ENCODE measurements at regions not wholly inside any gene's neighbourhood (a gene's known extent, or its start where the extent isn't known, plus 50 kb on each side); places are given as distances from the start of the nearest gene placed in this dataset.

- Histone ChIP-seq H3K4me3 (IDR thresholded peaks at IDR 0.05; ENCODE audit: insufficient read depth, low read depth, low read length) (no peak overlapping the region), H3K4me2 (no peak overlapping the region), H3K36me3 (ENCODE audit: insufficient read depth) (no peaks in the 10 kb centered on the region), H3K79me2 (ENCODE audit: insufficient read depth, low read depth) (no peaks in the 10 kb centered on the region), H2AFZ (ENCODE audit: low read depth) (no peak overlapping the region), H4K20me1 (ENCODE audit: insufficient read depth) (no peaks in the 10 kb centered on the region), H3K4me1 (ENCODE audit: low read depth, poor library complexity, severe bottlenecking) (no peaks in the 10 kb centered on the region), H3K27ac (no peak overlapping the region), H3K9ac (no peak overlapping the region), H3K27me3 (ENCODE audit: insufficient read depth, low read depth) (no peaks in the 10 kb centered on the region)
- TF ChIP-seq, protein P1, sequence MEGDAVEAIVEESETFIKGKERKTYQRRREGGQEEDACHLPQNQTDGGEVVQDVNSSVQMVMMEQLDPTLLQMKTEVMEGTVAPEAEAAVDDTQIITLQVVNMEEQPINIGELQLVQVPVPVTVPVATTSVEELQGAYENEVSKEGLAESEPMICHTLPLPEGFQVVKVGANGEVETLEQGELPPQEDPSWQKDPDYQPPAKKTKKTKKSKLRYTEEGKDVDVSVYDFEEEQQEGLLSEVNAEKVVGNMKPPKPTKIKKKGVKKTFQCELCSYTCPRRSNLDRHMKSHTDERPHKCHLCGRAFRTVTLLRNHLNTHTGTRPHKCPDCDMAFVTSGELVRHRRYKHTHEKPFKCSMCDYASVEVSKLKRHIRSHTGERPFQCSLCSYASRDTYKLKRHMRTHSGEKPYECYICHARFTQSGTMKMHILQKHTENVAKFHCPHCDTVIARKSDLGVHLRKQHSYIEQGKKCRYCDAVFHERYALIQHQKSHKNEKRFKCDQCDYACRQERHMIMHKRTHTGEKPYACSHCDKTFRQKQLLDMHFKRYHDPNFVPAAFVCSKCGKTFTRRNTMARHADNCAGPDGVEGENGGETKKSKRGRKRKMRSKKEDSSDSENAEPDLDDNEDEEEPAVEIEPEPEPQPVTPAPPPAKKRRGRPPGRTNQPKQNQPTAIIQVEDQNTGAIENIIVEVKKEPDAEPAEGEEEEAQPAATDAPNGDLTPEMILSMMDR (conservative IDR thresholded peaks at IDR 0.05; ENCODE audit: low read depth, low read length) = no peak
Observed at GRCh38 chr10:130372866-130373265, 236.7 kb downstream of the GLRX3 start.

DNA sequence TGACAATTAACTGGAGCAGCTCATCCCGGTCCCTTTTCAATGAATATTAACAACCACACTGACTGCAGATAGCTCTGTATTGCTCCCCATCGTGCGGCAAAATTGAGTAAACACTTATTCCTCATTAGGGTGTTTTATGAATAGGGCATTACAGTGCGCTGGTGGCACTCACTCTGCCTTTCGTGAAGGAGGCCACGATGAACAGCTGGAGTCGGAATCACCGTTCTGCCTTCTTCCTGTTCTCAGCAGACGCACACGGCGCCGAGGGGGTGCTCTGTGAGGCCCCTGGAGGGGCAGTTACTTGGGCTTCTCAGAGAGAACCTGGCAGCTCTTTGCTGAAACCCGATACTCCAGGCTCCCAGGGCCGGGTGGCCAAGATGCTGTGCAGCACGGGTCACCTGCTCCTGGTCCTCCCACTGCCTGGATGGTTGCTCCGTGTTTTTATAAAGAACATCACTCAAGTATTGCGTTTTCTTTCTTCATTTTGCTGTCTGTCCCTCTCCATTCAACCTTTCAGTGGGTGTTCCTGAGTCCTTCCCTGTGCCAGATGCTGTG, 241.9 kb downstream of the GLRX3 start:
- Histone ChIP-seq H3K4me3 (IDR thresholded peaks at IDR 0.05; ENCODE audit: insufficient read depth, low read depth, low read length) (no peak overlapping the region), H3K4me2 (no peak overlapping the region), H3K9ac (no peak overlapping the region), H3K79me2 (ENCODE audit: insufficient read depth, low read depth) (no peaks in the 10 kb centered on the region), H3K27me3 (ENCODE audit: insufficient read depth, low read depth) (no peaks in the 10 kb centered on the region), H3K36me3 (ENCODE audit: insufficient read depth) (no peaks in the 10 kb centered on the region), H3K4me1 (ENCODE audit: low read depth, poor library complexity, severe bottlenecking) (no peaks in the 10 kb centered on the region), H4K20me1 (ENCODE audit: insufficient read depth) (no peaks in the 10 kb centered on the region), H2AFZ (ENCODE audit: low read depth) (no peak overlapping the region), H3K27ac (no peak overlapping the region)
- TF ChIP-seq, protein P1 (conservative IDR thresholded peaks at IDR 0.05; ENCODE audit: low read depth, low read length) = no peak

DNA sequence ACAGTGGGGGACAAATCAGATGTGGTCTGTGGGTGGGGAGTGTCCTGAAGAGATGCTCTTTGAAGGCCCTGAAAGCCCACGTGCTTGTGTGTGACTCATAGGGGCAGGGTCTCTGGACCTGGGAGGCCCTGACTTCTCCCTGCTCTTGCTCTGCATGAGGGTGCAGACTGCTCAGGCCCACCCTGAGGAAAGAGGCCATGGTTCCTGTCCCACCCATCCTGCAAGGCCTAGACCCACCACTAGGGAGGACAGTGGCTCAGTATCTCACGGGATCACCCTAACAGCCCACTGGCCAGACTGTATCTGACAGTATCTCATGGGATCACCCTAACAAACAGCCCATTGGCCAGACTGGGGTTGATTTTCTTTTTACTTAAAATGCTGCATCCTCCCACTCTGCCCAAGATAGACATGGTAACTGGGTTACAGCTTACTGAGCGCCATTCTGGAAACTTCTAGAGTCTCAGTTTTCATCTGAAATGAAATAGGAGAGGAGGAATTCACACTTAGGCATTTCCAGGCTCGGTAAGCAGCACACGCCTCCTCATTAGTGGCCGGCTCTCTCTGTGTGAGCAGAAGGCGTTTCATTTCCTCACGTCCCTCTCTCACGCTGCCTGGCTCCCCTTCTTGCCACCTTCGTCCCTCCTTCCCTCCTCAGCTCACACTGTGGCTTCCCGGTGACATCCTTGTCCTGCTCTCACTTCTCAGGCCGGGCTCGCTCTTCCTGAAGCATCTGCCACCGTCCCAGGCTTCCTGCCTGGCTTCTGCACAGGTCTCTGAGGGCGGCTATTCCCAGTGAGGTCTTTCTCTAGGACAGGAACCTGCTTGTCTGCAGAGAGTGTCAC, 242.6 kb downstream of the GLRX3 start:
- H3K4me1 ChIP-seq (ENCODE audit: low read depth, poor library complexity, severe bottlenecking) = no peaks in the 10 kb centered on the region
- no peak overlapping the region for H2AFZ ChIP-seq (ENCODE audit: low read depth)
- no peaks in the 10 kb centered on the region for H3K36me3 ChIP-seq (ENCODE audit: insufficient read depth)
- no peaks in the 10 kb centered on the region for H3K27me3 ChIP-seq (ENCODE audit: insufficient read depth, low read depth)
- H3K9ac ChIP-seq = no peak overlapping the region
- no peaks in the 10 kb centered on the region for H4K20me1 ChIP-seq (ENCODE audit: insufficient read depth)
- TF ChIP-seq, protein P1 (conservative IDR thresholded peaks at IDR 0.05; ENCODE audit: low read depth, low read length) = no peak
- H3K4me2 ChIP-seq = no peak overlapping the region
- no peak overlapping the region for H3K4me3 ChIP-seq (IDR thresholded peaks at IDR 0.05; ENCODE audit: insufficient read depth, low read depth, low read length)
- H3K27ac ChIP-seq = no peak overlapping the region
- H3K79me2 ChIP-seq (ENCODE audit: insufficient read depth, low read depth) = no peaks in the 10 kb centered on the region

GRCh38 chr10:130380056-130380455, 243.9 kb downstream of the GLRX3 start:
- Histone ChIP-seq H2AFZ (ENCODE audit: low read depth) (no peak overlapping the region), H3K4me2 (no peak overlapping the region), H3K79me2 (ENCODE audit: insufficient read depth, low read depth) (no peaks in the 10 kb centered on the region), H3K27ac (no peak overlapping the region), H3K4me1 (ENCODE audit: low read depth, poor library complexity, severe bottlenecking) (no peaks in the 10 kb centered on the region), H3K4me3 (IDR thresholded peaks at IDR 0.05; ENCODE audit: insufficient read depth, low read depth, low read length) (no peak overlapping the region), H3K36me3 (ENCODE audit: insufficient read depth) (no peaks in the 10 kb centered on the region), H4K20me1 (ENCODE audit: insufficient read depth) (no peaks in the 10 kb centered on the region), H3K27me3 (ENCODE audit: insufficient read depth, low read depth) (no peaks in the 10 kb centered on the region), H3K9ac (no peak overlapping the region)
- TF ChIP-seq, protein P1 (conservative IDR thresholded peaks at IDR 0.05; ENCODE audit: low read depth, low read length) = no peak

Data from KMS-11 (cell line).